Pancreas (tissue), 10 donors: ENCODE measurements at regions not wholly inside any gene's neighbourhood (a gene's known extent, or its start where the extent isn't known, plus 50 kb on each side); places are given as distances from the start of the nearest gene placed in this dataset.
A peak's percentile ranks its signal among the peaks of the same experiment; 100 is the strongest.

ENCODE experiments used
- ATAC-seq, 4 donors: fragments of 200-7000 bp; cut with Tn5 transposase; one replicate each; pipeline versions ENCODE4 v1.8.0 to v1.9.1; 2020; ENCODE audit warnings: mild to moderate bottlenecking in 4 of 4, moderate library complexity in 4 of 4
- DNase-seq, 6 donors: peaks; one replicate each; pipeline ENCODE4 v3.0.0-alpha.2; 2020
- FAIRE-seq: peaks from 2 replicates; lab custom pipeline; 2012; peaks lifted over from hg19 to GRCh38; lab: Jason Lieb, UNC
- H3K27ac ChIP-seq, 4 donors: fragments of 200-600 bp; sonication (generic); 1 replicate in 3 of 4; 2 replicates in 1 of 4; pipeline versions ENCODE4 v1.5.0 to v1.8.0; 2020
- H3K27me3 ChIP-seq, 4 donors: fragments of 200-600 bp; one replicate each; pipeline ENCODE4 v1.8.0; 2021
- H3K36me3 ChIP-seq, 3 donors: fragments of 200-600 bp; sonication (generic) in 1 of 3; one replicate each; pipeline versions ENCODE4 v1.5.0 to v1.8.0; 2020 to 2021
- H3K4me1 ChIP-seq, 3 donors: fragments of 200-600 bp; one replicate each; pipeline ENCODE4 v1.8.0; 2021
- H3K4me3 ChIP-seq, 4 donors: fragments of 200-600 bp; sonication (generic) in 2 of 4; one replicate each; pipeline versions ENCODE4 v1.5.0 to v1.8.0; 2020 to 2021
- H3K9me3 ChIP-seq, 4 donors: fragments of 200-600 bp; one replicate each; pipeline ENCODE4 v1.8.0; 2021
- WGBS, 2 donors: extraction: QIAGEN DNeasy Blood & Tissue Kit; methylation state at CpG; one replicate each; pipeline ENCODE4 v1.1.7; 2013; 5-methylcytosine and 5-hydroxymethylcytosine counted together
- intact Hi-C, 3 donors: fragments of 100-400 bp; cut with DNase I; formaldehyde crosslinking; loops; one replicate each; pipeline versions ENCODE4 v1.11.1 to v1.14.2; 2022
- TF ChIP-seq, protein P1 (sequence below), 4 donors: fragments of 200-600 bp; sonication (generic) in 3 of 4; IDR thresholded peaks; one replicate each; pipeline versions ENCODE4 v1.5.0 to v1.8.0; 2021; ENCODE audit warnings: antibody characterized with exemption in 4 of 4
- donor health status: healthy with polysubstance abuse.
- donor health status: DM: no; HTN: no; CAD: no; lungs with moderate emphysema.
- donor health status: DM: no; HTN: no; CAD: no.
- donor health status: control.
- donor health status: control.
- donor health status: Bipolar disorder and iron deficiency.
- donor health status: DM: yes; HTN: yes; CAD: no.
- donor health status: DM: no; HTN: no; CAD: no.
- donor health status: DM: no; HTN: no; CAD: no.
- donor health status: DM: yes; HTN: yes; CAD: no.

DNA sequence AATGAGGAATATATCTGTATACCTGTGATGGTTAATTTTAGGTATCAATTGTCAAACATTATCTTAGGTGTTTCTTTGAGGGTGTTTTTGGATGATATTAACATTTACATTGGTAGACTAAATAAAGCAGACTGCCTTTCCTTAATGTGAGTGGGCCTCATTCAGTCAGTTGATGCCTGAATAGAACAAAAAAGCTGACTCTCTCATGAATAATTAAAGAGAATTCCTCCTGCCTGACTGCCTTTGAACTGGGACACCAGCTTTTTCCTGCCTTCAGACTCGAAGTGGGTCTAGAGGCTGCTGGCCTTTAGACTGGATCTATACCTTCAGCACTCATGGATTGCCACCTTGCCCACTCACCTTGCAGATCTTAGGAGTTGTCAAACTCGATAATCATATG is 117.9 kb upstream of the TMEM168 start:
- 87 to 91% methylated on average over 2 of the region's 2 CpGs for WGBS, 2 donors

DNA sequence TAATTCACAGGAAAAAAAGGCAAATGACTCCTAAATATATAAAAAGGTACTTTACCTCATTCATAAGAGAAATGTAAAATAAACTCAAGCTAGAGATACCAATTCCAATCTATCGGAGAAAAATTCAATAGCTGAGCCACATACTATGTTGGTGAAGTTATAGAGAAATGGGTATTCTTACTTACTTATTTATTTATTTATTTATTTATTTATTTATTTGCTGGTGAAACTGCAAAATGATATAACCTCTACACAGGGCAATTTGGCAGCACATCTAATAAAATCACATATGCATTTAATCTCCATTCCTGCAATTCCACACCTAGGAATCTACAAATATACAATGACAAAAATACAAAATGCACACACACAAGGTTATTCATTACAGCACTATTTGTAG is 117.5 kb upstream of the TMEM168 start:
- no peak for ATAC-seq
- FAIRE-seq: peak; percentile 29
- Histone ChIP-seq H3K4me1 (no peaks in the 10 kb centered on the region), H3K27ac (no peak overlapping the region), H3K27me3 (no peaks in the 10 kb centered on the region), H3K36me3 (no peaks in the 10 kb centered on the region), H3K4me3 (no peak overlapping the region), H3K9me3 (no peaks in the 10 kb centered on the region)
- intact Hi-C loops: no loop called here
- 94 to 100% methylated on average over 1 of the region's 1 CpG for WGBS, 2 donors
- TF ChIP-seq, protein P1, sequence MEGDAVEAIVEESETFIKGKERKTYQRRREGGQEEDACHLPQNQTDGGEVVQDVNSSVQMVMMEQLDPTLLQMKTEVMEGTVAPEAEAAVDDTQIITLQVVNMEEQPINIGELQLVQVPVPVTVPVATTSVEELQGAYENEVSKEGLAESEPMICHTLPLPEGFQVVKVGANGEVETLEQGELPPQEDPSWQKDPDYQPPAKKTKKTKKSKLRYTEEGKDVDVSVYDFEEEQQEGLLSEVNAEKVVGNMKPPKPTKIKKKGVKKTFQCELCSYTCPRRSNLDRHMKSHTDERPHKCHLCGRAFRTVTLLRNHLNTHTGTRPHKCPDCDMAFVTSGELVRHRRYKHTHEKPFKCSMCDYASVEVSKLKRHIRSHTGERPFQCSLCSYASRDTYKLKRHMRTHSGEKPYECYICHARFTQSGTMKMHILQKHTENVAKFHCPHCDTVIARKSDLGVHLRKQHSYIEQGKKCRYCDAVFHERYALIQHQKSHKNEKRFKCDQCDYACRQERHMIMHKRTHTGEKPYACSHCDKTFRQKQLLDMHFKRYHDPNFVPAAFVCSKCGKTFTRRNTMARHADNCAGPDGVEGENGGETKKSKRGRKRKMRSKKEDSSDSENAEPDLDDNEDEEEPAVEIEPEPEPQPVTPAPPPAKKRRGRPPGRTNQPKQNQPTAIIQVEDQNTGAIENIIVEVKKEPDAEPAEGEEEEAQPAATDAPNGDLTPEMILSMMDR (IDR thresholded peaks at IDR 0.05): no peak
- DNase-seq: no peak

More for the DNA sequence above, 117.9 kb upstream of the TMEM168 start:
- DNase-seq: no peak
- no peak overlapping the region for H3K27ac ChIP-seq
- no peaks in the 10 kb centered on the region for H3K27me3 ChIP-seq
- no peak for FAIRE-seq
- no peak for ATAC-seq
- intact Hi-C loops: no loop called here
- no peak overlapping the region for H3K4me3 ChIP-seq
- H3K4me1 ChIP-seq: no peaks in the 10 kb centered on the region
- H3K9me3 ChIP-seq: no peaks in the 10 kb centered on the region
- no peaks in the 10 kb centered on the region for H3K36me3 ChIP-seq
- TF ChIP-seq, protein P1 (IDR thresholded peaks at IDR 0.05): no peak

DNA sequence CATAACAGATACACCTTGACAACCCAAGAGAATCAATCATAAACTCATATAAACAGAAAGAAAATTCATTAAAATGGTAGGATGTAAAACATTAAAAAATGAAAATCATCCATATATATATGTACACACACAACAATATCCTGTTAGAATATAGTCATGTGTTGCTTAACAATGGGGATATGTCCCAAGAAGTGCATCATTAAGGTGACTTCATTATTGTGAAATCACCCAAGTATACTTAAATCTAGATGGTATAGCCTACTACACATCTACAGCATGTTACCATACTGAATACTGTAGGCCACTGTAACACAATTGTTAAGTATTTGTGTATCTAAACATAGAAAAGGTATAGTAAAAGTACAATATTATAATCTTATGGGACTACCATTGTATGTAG is 115.8 kb upstream of the TMEM168 start:
- Histone ChIP-seq H3K36me3 (no peaks in the 10 kb centered on the region), H3K4me3 (no peak overlapping the region), H3K27me3 (no peaks in the 10 kb centered on the region), H3K4me1 (no peaks in the 10 kb centered on the region), H3K27ac (no peak overlapping the region), H3K9me3 (no peaks in the 10 kb centered on the region)
- intact Hi-C loops: no loop called here
- ATAC-seq (no peak), DNase-seq (no peak), FAIRE-seq (no peak)
- TF ChIP-seq, protein P1 (IDR thresholded peaks at IDR 0.05): no peak

DNA sequence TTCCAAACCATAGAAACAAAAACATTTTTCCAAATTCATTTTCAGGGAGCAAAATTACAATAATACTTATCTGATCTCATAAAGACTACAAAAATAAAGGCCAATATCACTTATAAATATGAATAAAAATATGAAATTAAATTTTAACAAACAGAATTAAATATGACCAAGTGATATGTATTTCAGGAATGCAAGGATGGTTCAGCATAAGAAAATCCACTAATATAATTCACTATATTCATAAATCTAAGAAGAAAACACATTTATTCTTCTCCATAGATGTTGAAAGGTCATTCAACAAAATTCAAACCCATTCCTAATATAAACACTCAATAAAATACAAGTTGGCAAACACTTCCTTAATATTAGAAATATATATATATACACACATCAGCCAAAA is 115.2 kb upstream of the TMEM168 start:
- ATAC-seq (no peak), DNase-seq (no peak), FAIRE-seq (peak; percentile 41)
- Histone ChIP-seq H3K4me3 (no peak overlapping the region), H3K9me3 (no peaks in the 10 kb centered on the region), H3K27ac (no peak overlapping the region), H3K27me3 (no peaks in the 10 kb centered on the region), H3K36me3 (no peaks in the 10 kb centered on the region), H3K4me1 (no peaks in the 10 kb centered on the region)
- intact Hi-C loops: no loop called here
- TF ChIP-seq, protein P1 (IDR thresholded peaks at IDR 0.05): no peak

DNA sequence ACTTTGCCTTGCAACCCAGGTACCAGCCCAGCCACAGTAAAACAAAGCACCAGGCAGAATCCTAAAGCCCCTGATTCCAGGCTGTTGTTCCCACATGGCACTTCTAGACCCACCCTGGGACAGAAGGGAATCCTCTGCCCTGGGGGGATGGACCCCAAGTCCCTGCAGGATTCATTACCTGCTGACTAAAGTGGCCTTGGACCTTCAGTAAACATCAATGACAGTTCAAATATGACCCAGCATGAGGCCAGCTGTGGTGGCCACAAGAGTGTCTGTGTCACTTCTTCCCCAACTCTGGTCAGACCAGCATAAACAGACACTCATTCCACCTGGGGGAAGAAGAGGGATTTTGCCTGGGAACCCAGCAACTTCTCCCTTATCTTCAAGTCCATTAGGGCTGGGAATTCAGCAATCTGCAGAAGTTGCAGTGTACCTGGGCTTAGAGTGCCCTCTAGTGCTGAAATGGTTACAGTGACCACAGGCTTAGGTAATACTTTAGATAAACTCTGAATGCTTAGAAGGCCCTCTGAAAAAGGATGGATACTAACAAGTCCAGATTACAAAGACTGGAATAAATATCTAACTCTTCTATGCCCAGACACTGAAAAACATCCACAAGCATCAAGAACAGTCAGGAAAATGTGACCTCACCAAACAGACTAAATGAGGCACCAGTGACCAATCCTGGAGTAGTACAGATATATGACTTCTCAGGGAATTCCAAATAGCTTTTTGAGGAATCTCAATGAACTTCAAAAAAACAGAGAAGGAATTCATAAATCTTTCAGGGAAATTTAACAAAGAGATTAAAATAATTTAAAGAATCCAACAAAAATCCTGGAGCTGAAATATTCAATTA is 108.5 kb upstream of the TMEM168 start:
- ATAC-seq (peak; percentile 85 to 98 (median 94)), DNase-seq (peak in 4 of 6 donors; percentile 16 to 61 (median 36)), FAIRE-seq (no peak)
- intact Hi-C loops: no loop called here
- TF ChIP-seq, protein P1 (IDR thresholded peaks at IDR 0.05): peak; percentile 39 to 64 (median 50)
- no peak overlapping the region for H3K4me3 ChIP-seq
- H3K4me1 ChIP-seq: peaks cover 0 to 10% (median 0%) of the 10 kb centered on the region in 3 donors
- H3K36me3 ChIP-seq: no peaks in the 10 kb centered on the region
- no peak overlapping the region for H3K27ac ChIP-seq
- H3K27me3 ChIP-seq: no peaks in the 10 kb centered on the region
- H3K9me3 ChIP-seq: no peaks in the 10 kb centered on the region
